Keratinocyte (primary cell): ENCODE measurements at regions not wholly inside any gene's neighbourhood (a gene's known extent, or its start where the extent isn't known, plus 50 kb on each side); places are given as distances from the start of the nearest gene placed in this dataset.

Experiments
- EZH2 ChIP-seq: IDR thresholded peaks from one replicate; pipeline ENCODE4 v1.6.1; 2012; ENCODE audit warnings: inconsistent platforms, mild to moderate bottlenecking, low read length, moderate library complexity
- TF ChIP-seq, protein P1 (sequence below), 3 experiments: IDR thresholded peaks in 1 of 3; conservative IDR thresholded peaks in 1 of 3; optimal IDR thresholded peaks in 1 of 3; 2 replicates in 2 of 3; 3 replicates in 1 of 3; pipeline versions ENCODE3 to v1.5.1; 2011; ENCODE audit warnings: low read length in 3 of 3, mild to moderate bottlenecking in 3 of 3, moderate library complexity in 2 of 3, control low read depth in 1 of 3, inconsistent platforms in 1 of 3; ENCODE audit not compliant: insufficient read depth in 2 of 3; ENCODE audit errors: extremely low read depth in 1 of 3

DNA sequence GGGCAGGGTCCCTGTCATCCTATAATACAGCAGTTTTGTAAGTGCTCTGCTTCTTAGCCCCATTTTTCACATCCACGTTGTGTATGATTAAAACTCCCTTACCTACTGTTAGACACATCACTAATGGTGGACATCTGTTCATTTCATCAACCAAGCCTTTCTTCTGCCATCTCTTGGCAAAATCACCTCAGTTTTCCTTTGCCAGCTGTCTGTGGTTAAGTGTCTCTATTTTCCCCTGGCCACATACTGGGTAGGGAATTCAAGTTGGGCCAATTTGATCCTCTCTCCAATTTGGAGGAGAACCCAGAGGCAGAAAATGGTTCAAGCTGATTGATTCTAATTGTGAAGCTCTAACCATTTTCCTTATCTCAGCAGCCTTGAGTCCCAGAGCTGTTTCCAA lies 436.1 kb downstream of the PCDH7 start:
- TF ChIP-seq, protein P1, sequence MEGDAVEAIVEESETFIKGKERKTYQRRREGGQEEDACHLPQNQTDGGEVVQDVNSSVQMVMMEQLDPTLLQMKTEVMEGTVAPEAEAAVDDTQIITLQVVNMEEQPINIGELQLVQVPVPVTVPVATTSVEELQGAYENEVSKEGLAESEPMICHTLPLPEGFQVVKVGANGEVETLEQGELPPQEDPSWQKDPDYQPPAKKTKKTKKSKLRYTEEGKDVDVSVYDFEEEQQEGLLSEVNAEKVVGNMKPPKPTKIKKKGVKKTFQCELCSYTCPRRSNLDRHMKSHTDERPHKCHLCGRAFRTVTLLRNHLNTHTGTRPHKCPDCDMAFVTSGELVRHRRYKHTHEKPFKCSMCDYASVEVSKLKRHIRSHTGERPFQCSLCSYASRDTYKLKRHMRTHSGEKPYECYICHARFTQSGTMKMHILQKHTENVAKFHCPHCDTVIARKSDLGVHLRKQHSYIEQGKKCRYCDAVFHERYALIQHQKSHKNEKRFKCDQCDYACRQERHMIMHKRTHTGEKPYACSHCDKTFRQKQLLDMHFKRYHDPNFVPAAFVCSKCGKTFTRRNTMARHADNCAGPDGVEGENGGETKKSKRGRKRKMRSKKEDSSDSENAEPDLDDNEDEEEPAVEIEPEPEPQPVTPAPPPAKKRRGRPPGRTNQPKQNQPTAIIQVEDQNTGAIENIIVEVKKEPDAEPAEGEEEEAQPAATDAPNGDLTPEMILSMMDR (optimal IDR thresholded peaks at IDR 0.05 in 1 of 3, IDR thresholded peaks at IDR 0.05 in 1 of 3, conservative IDR thresholded peaks at IDR 0.05 in 1 of 3; ENCODE audit: extremely low read depth in 1 of 3, insufficient read depth in 2 of 3, low read length in 3 of 3) = no peak
- TF ChIP-seq EZH2 = no peak
